NCI-H69 (cell line): ENCODE measurements at regions not wholly inside any gene's neighbourhood (a gene's known extent, or its start where the extent isn't known, plus 50 kb on each side); places are given as distances from the start of the nearest gene placed in this dataset.
A peak's percentile ranks its signal among the peaks of the same experiment; 100 is the strongest.
"Not testable (repeated sequence)": the region's sequence is repeated elsewhere in the genome, so short reads cannot be mapped to it uniquely, and the experiment has no call there.

Experiments used
- DNase-seq: peaks from one replicate; lab custom pipeline; 2025; lab: John Stamatoyannopoulos, UW

- not testable (repeated sequence) for DNase-seq
These were observed 106.7 kb upstream of the IRS4 start for GRCh38 chrX:108843039-108843438.

GRCh38 chrX:108833993-108834392 lies 97.6 kb upstream of the IRS4 start:
- DNase-seq: no peak

GRCh38 chrX:108811891-108812290 lies 75.5 kb upstream of the IRS4 start:
- DNase-seq: peak; percentile 1

- DNase-seq: no peak
These were observed 58.9 kb upstream of the IRS4 start for GRCh38 chrX:108795240-108795639.
